Nephron (organoid): ENCODE measurements at regions not wholly inside any gene's neighbourhood (a gene's known extent, or its start where the extent isn't known, plus 50 kb on each side); places are given as distances from the start of the nearest gene placed in this dataset.
A peak's percentile ranks its signal among the peaks of the same experiment; 100 is the strongest.

ENCODE experiments used
- H3K27ac Mint-ChIP-seq, 3 experiments: 2 replicates each; pipeline ENCODE4 v1.8.0; 2020; ENCODE audit warnings: mixed read lengths in 3 of 3, mild to moderate bottlenecking in 2 of 3, moderate library complexity in 1 of 3
- H3K27me3 Mint-ChIP-seq: 2 replicates; pipeline ENCODE4 v1.8.0; 2021; ENCODE audit warnings: low read depth, mild to moderate bottlenecking, moderate library complexity, mixed read lengths
- H3K36me3 Mint-ChIP-seq: 2 replicates; pipeline ENCODE4 v1.8.0; 2020; ENCODE audit warnings: low read depth, mixed read lengths
- H3K4me1 Mint-ChIP-seq: 2 replicates; pipeline ENCODE4 v1.8.0; 2020; ENCODE audit warnings: mixed read lengths
- H3K4me3 Mint-ChIP-seq, 3 experiments: 2 replicates each; pipeline ENCODE4 v1.8.0; 2020; ENCODE audit warnings: mild to moderate bottlenecking in 3 of 3, mixed read lengths in 3 of 3, moderate library complexity in 2 of 3
- H3K9me3 Mint-ChIP-seq: 2 replicates; pipeline ENCODE4 v1.8.0; 2020; ENCODE audit warnings: mixed read lengths
- CTCF ChIP-seq, 3 experiments: fragments of 200-600 bp; sonication (generic); IDR thresholded peaks; one replicate each; pipeline ENCODE4 v1.5.0; 2021; ENCODE audit warnings: antibody characterized with exemption in 3 of 3; ENCODE audit not compliant: unreplicated experiment in 3 of 3

- Mint-ChIP-seq H3K4me3 (no peak overlapping the region), H3K9me3 (peaks cover 18% of the 10 kb centered on the region), H3K4me1 (peaks cover 26% of the 10 kb centered on the region), H3K27me3 (peaks cover 18% of the 10 kb centered on the region), H3K36me3 (no peaks in the 10 kb centered on the region), H3K27ac (no peak overlapping the region)
- TF ChIP-seq CTCF (IDR thresholded peaks at IDR 0.05; ENCODE audit: unreplicated experiment in 3 of 3) = no peak
Measured at GRCh38 chr21:35284199-35284598, 235.1 kb upstream of the RUNX1 start.

- Mint-ChIP-seq H3K4me1 (peaks cover 26% of the 10 kb centered on the region), H3K36me3 (no peaks in the 10 kb centered on the region), H3K4me3 (no peak overlapping the region), H3K27me3 (peaks cover 18% of the 10 kb centered on the region), H3K9me3 (peaks cover 12% of the 10 kb centered on the region), H3K27ac (no peak overlapping the region)
- TF ChIP-seq CTCF (IDR thresholded peaks at IDR 0.05; ENCODE audit: unreplicated experiment in 3 of 3) = no peak
Measured at GRCh38 chr21:35282944-35283343, 233.8 kb upstream of the RUNX1 start.

GRCh38 chr21:35281956-35282355 is 232.9 kb upstream of the RUNX1 start:
- no peak for TF ChIP-seq CTCF (IDR thresholded peaks at IDR 0.05; ENCODE audit: unreplicated experiment in 3 of 3)
- no peak overlapping the region for H3K4me3 Mint-ChIP-seq
- peaks cover 14% of the 10 kb centered on the region for H3K27me3 Mint-ChIP-seq
- H3K9me3 Mint-ChIP-seq = peaks cover 8% of the 10 kb centered on the region
- peaks cover 26% of the 10 kb centered on the region for H3K4me1 Mint-ChIP-seq
- H3K27ac Mint-ChIP-seq = no peak overlapping the region
- H3K36me3 Mint-ChIP-seq = no peaks in the 10 kb centered on the region

GRCh38 chr21:35280231-35280630 is 231.1 kb upstream of the RUNX1 start:
- no peak for TF ChIP-seq CTCF (IDR thresholded peaks at IDR 0.05; ENCODE audit: unreplicated experiment in 3 of 3)
- H3K27ac Mint-ChIP-seq = no peak overlapping the region
- no peaks in the 10 kb centered on the region for H3K36me3 Mint-ChIP-seq
- H3K27me3 Mint-ChIP-seq = peaks cover 10% of the 10 kb centered on the region
- H3K4me1 Mint-ChIP-seq = peaks cover 31% of the 10 kb centered on the region
- peaks cover 8% of the 10 kb centered on the region for H3K9me3 Mint-ChIP-seq
- no peak overlapping the region for H3K4me3 Mint-ChIP-seq

- Mint-ChIP-seq H3K4me3 (no peak overlapping the region), H3K27ac (peak overlapping the region in 2 of 3 experiments; percentile 65 to 71), H3K36me3 (no peaks in the 10 kb centered on the region), H3K4me1 (peaks cover 19% of the 10 kb centered on the region), H3K9me3 (peaks cover 17% of the 10 kb centered on the region), H3K27me3 (no peaks in the 10 kb centered on the region)
- no peak for TF ChIP-seq CTCF (IDR thresholded peaks at IDR 0.05; ENCODE audit: unreplicated experiment in 3 of 3)
Measured at GRCh38 chr21:35275776-35276175, 226.7 kb upstream of the RUNX1 start.

- H3K27ac Mint-ChIP-seq = no peak overlapping the region
- no peak for TF ChIP-seq CTCF (IDR thresholded peaks at IDR 0.05; ENCODE audit: unreplicated experiment in 3 of 3)
- peaks cover 19% of the 10 kb centered on the region for H3K4me1 Mint-ChIP-seq
- H3K36me3 Mint-ChIP-seq = no peaks in the 10 kb centered on the region
- H3K27me3 Mint-ChIP-seq = no peaks in the 10 kb centered on the region
- peaks cover 17% of the 10 kb centered on the region for H3K9me3 Mint-ChIP-seq
- no peak overlapping the region for H3K4me3 Mint-ChIP-seq
Measured at GRCh38 chr21:35274923-35275322, 225.8 kb upstream of the RUNX1 start.
